HG02642 (cell line): ENCODE measurements at regions not wholly inside any gene's neighbourhood (a gene's known extent, or its start where the extent isn't known, plus 50 kb on each side); places are given as distances from the start of the nearest gene placed in this dataset.
"Not testable (repeated sequence)": the region's sequence is repeated elsewhere in the genome, so short reads cannot be mapped to it uniquely, and the experiment has no call there.

Source experiments
- ATAC-seq: cut with Tn5 transposase; IDR thresholded peaks from one replicate; pipeline ENCODE4 v1.9.1; 2021; ENCODE audit warnings: mild to moderate bottlenecking; ENCODE audit not compliant: unreplicated experiment, poor library complexity

GRCh38 chr10:129055225-129055624 lies 411.8 kb upstream of the MGMT start:
- ATAC-seq, result no peak

- ATAC-seq, result no peak
These were observed 411.1 kb upstream of the MGMT start for GRCh38 chr10:129055986-129056385.

DNA sequence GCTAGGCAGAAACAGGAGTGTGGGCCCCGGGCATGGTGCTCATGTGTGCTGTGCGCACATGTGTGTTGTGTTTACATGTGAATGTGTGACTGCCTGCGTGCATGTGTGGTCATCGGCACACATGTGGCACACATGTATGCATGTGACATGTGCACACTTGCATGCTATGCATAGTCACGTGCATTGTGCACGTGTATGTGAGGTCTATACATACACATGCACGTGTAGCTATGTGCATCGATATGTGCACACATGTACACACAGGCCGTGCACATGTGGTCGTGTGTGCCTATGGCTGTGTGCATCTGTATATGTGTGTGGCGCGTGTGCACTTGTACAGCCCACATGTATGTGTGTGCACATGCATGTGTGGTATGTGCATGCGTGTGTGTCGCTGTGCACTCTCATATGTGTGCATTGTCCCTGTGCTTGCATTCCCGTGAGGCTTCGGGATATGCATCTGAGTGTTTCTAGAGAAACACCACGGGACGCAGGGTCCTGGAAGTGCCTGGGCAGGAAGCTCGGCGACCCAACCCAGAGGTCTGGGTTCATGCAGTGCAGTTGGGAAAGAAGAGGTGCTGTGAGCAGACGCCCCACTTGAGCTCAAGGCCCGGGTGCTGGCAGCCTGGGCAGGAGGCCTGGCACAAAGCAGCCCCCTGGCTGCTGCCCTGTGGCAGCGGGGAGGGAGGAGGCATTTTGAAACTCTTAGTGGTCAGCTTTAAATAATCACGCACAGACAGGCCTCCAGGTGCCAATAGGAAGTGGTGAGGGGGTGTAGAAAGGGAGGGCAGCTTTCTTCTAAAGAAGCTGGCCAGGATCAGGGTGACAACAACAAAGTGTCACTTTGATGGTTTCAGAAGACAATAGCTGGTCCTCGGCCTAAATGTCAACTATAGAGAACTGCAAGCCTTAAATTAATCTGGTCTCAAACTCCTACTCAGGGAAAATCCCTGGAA lies 410.0 kb upstream of the MGMT start:
- peak; percentile 18 for ATAC-seq

GRCh38 chr10:129057856-129058663 lies 409.0 kb upstream of the MGMT start:
- peak; percentile 90 for ATAC-seq

DNA sequence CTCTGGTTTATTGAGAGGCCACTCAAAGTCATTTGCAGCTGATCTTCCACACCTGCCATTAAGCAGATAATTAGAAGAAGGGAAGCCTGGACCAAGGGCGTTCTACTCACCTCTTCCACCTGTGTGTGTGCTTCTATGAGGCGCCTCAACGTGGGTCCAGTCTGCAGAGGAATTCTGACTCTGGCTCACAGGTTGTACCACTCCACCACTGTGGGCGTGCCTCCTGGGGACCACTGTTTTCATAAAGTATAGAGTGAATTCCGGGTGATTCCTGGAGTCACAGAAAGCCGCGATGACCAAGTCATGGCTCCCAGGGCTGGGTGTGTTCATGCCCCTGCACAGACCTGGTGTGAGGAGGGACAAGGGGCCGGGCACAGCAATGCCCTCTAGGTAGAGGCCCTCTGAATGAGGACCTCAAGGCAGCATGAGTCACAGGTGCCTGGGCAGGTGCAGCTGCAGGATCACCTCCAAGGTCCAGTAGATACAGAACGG lies 408.3 kb upstream of the MGMT start:
- ATAC-seq, result no peak

DNA sequence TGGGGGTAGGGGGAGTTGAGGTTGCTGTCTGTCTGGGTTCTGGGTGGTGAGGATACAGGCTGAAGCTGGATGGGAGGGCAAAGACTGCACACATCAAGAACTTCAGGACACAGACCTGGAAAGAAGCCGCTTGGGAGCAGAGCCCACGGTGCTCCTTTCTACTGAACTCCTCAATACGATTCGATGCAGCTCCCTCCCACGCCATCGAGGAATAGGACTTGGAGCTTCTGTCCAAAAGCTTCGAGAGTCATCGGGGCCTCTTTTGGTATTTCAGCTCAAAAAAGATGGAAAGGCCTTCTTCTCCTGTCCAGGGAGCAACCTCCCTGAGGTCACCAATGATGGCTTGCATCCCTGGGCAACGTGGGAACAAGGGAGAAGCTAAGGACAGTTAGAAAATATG lies 407.1 kb upstream of the MGMT start:
- ATAC-seq, result no peak

GRCh38 chr10:129063212-129063611 lies 403.8 kb upstream of the MGMT start:
- no peak for ATAC-seq

DNA sequence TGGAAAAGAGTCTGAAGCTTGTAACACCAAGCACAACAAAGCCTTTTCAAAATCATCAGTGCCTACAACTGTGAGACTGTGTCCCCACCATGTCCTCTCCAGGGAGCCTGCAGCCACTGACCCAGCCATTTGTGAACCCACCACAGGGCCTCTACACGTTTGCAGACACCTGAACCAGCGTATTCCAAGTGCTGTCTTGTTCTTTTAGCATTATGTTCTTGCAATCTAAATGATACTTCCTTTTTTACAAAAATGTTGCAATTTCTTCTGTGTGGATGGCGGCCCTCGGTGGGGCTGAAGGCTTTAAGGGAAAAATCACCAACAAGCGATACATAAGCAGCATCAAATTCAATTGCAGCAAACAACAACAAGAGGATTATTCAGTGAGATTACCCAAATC lies 403.2 kb upstream of the MGMT start:
- no peak for ATAC-seq

DNA sequence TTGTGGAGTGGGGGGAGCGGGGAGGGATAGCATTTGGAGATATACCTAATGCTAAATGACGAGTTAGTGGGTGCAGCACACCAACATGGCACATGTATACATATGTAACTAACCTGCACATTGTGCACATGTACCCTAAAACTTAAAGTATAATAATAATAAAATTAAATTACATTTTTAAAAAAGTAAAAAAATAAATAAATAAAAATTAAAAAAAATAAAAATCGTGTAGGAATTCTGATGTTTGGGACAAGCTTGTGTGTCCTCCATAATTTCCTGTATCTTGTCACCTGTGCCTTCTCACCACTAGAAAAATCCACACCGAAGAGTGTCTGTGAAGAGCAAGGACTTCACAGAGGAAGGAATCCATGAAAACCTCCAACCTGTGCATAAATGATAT lies 400.5 kb upstream of the MGMT start:
- not testable (repeated sequence) for ATAC-seq

- not testable (repeated sequence) for ATAC-seq
These were observed 395.6 kb upstream of the MGMT start for GRCh38 chr10:129071411-129071810.

GRCh38 chr10:129074939-129075338 lies 392.1 kb upstream of the MGMT start:
- ATAC-seq, result no peak

DNA sequence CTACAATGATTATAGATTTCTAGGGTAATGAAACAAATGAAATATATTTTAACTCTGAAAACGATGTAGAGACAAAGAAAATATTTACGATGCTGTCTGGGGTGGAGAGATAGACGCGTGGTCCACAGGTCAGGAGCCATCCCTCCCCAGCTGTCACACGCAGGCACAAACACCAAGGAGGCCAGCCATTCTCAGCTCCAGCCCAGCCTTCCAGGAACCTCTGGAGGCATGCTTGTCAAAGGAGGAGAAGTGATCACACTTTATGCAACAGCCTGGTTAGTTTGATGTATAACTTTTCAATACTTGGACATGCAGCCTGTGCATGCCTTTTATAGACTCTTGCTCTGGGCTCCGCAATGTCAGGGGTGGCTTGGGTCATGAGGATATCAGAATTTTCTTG lies 391.5 kb upstream of the MGMT start:
- no peak for ATAC-seq

DNA sequence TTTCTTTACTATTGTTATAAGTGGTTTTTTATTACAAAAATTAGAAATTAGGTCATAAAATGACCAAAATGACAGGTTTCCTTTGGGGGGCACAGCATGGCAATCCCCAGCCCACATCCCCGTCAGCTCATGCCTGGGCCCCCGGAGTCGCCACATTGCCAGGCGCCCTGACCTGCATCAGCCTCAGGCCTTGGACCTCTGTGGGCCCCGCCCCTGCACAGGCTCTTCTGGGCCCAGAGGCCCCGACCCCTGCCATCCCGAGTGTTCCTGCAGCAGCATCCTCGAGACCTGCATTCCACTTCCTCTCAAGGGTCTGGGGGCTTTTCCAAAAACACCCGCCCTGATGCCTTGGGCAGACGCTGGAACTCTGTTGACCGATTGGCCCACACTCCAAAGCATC lies 391.1 kb upstream of the MGMT start:
- ATAC-seq, result no peak

GRCh38 chr10:129078346-129078745 lies 388.7 kb upstream of the MGMT start:
- ATAC-seq, result no peak

- ATAC-seq, result no peak
These were observed 388.3 kb upstream of the MGMT start for GRCh38 chr10:129078746-129079145.

- ATAC-seq, result no peak
These were observed 387.3 kb upstream of the MGMT start for GRCh38 chr10:129079705-129080104.

DNA sequence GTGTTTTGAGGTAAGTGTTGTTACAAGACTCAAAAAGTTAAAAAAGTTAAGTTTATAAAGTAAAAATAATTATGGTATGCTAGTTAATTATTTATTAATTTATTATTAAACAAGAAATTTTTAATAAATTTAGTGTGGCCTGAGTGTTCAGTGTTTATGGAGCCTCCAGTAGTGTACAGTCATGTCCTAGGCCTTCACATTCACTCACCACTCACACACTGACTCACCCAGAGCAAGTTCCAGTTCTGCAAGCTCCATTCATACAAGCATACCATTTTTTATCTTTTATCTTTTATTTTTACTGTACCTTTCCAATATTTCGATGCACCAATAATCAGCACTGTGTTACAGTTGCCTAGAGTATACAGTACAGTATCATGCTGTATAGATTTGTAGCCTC lies 381.2 kb upstream of the MGMT start:
- no peak for ATAC-seq

DNA sequence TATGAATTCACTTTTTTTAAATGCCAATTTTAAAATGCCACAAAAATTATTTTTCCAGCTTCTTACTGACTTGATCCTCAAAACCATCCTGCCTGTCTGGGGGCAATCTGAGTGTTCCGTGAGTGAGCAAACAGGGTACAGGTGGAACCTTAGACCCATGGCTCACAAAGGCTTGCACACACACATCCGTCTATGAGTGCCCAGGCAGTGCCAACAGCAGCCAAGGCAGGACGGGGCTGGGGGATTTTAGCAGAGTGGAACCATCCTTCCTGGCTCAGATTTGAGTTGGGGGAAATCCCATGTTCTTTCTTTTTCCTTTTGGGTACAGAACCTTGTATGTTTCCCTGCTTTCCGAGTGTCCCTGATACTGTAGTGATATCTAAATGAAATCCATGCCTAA lies 377.7 kb upstream of the MGMT start:
- no peak for ATAC-seq

DNA sequence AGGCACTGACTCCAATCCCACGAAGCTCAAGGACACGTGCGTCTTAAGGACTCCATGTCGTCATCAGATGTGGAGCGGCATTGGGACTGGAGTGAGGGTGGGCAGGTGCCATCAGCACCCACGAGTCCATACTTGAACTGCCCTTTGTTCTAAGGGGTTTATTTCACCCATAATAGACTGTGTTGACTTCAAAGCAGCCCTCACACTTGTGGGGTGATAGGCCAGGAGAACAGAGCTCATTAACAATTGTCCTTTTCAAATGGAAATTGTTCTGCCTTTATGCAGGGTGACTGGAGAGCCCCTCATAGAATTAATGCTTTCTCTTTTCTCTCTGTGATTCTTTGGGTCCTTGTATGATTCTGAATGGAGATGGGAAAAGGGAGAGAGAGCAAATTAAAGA lies 376.9 kb upstream of the MGMT start:
- ATAC-seq, result no peak

DNA sequence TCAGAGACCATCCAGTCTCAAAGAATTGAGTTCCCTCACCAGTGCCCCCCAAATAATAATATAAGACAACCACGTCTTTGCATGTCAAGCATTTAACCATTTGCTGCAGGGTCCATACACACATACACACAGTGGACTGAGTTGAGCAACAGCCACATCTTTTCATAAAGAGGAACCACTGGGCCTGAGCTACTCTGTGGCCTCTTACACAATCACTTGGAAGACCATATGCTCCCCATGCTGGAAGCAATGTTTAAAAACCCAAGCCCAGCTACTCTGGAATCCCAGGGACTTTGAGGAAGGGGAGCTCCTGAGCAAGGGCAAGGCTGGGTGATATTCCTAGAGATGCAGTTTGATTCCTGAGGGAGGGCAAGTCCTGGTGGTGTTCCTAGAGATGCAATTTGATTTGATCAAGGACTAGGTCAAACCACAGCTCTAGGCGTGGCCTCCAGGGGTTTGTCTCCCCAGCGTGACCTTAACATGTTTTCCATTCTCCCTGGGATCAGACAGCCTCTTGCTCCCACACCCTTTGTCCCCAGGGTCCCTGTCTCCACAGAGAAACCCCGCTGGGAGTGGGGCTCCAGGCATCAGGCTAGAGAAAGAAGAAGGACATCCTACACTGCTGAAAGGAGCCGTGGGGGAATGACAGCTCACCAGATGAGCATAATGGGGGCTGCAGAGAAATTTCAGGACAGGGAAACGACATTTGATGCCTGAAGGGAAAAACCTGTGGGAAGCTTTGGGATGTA lies 376.2 kb upstream of the MGMT start:
- no peak for ATAC-seq

DNA sequence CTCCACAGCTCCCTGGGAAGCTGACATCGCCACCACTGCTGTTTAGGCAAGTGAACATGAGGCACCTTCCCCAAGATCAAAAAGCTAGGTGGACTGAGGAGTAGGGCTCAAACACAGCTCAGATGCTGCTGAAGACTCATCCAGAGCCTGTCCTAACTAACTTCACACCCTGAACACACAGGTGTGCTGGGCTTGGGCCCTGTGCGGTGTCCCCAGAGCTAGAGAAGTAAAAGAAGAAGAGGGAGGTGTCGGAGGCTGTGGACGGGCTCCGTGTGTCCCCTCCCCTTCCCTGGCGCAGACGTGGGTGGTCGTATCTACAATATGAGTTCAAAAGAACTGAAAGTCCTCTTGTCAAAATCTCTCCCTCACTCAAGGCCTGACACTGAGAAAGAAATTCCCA lies 373.4 kb upstream of the MGMT start:
- ATAC-seq, result no peak
